ENCODE measurements at regions not wholly inside any gene's neighbourhood (a gene's known extent, or its start where the extent isn't known, plus 50 kb on each side); places are given as distances from the start of the nearest gene placed in this dataset.

- DNase-seq (ENCODE audit: low spot score in 2 of 2) = no peak
- in situ Hi-C loops (cut with MboI; ENCODE audit: low sequenced_read_pairs) = no loop called here
- Histone ChIP-seq H3K4me3 (no peak overlapping the region), H3K4me1 (no peaks in the 10 kb centered on the region), H3K9me3 (no peaks in the 10 kb centered on the region), H3K36me3 (replicated peaks) (no peaks in the 10 kb centered on the region), H3K27me3 (ENCODE audit: low read depth) (no peaks in the 10 kb centered on the region)
These were observed 151.4 kb upstream of the FIGN start for GRCh38 chr2:163887182-163887581.

- in situ Hi-C loops (cut with MboI; ENCODE audit: low sequenced_read_pairs) = no loop called here
- H3K4me3 ChIP-seq = no peak overlapping the region
- DNase-seq (ENCODE audit: low spot score in 2 of 2) = no peak
- H3K4me1 ChIP-seq = no peaks in the 10 kb centered on the region
- H3K9me3 ChIP-seq = no peaks in the 10 kb centered on the region
- no peaks in the 10 kb centered on the region for H3K36me3 ChIP-seq (replicated peaks)
- H3K27me3 ChIP-seq (ENCODE audit: low read depth) = no peaks in the 10 kb centered on the region
These were observed 148.6 kb upstream of the FIGN start for GRCh38 chr2:163884416-163884815.

GRCh38 chr2:163878718-163879117, 142.9 kb upstream of the FIGN start:
- peak; percentile 25 to 69 for DNase-seq (ENCODE audit: low spot score in 2 of 2)
- H3K27me3 ChIP-seq (ENCODE audit: low read depth) = no peaks in the 10 kb centered on the region
- no peak overlapping the region for H3K4me3 ChIP-seq
- H3K9me3 ChIP-seq = no peaks in the 10 kb centered on the region
- no peaks in the 10 kb centered on the region; the same call in none of the 2 replicates for H3K4me1 ChIP-seq
- in situ Hi-C loops (cut with MboI; ENCODE audit: low sequenced_read_pairs) = no loop called here
- no peaks in the 10 kb centered on the region for H3K36me3 ChIP-seq (replicated peaks)

- Histone ChIP-seq H3K36me3 (replicated peaks) (no peaks in the 10 kb centered on the region), H3K4me1 (no peaks in the 10 kb centered on the region; the same call in none of the 2 replicates), H3K4me3 (no peak overlapping the region), H3K9me3 (no peaks in the 10 kb centered on the region), H3K27me3 (ENCODE audit: low read depth) (no peaks in the 10 kb centered on the region)
- peak; percentile 9 to 48 for DNase-seq (ENCODE audit: low spot score in 2 of 2)
- in situ Hi-C loops (cut with MboI; ENCODE audit: low sequenced_read_pairs) = no loop called here
These were observed 141.5 kb upstream of the FIGN start for GRCh38 chr2:163877316-163877715.

GRCh38 chr2:163863073-163863472, 127.3 kb upstream of the FIGN start:
- no peaks in the 10 kb centered on the region for H3K36me3 ChIP-seq (replicated peaks)
- in situ Hi-C loops (cut with MboI; ENCODE audit: low sequenced_read_pairs) = no loop called here
- no peaks in the 10 kb centered on the region for H3K27me3 ChIP-seq (ENCODE audit: low read depth)
- DNase-seq (ENCODE audit: low spot score in 2 of 2) = no peak
- H3K9me3 ChIP-seq = peaks cover 3% of the 10 kb centered on the region; the same call in 1 of the 2 replicates
- no peaks in the 10 kb centered on the region for H3K4me1 ChIP-seq
- no peak overlapping the region for H3K4me3 ChIP-seq

GRCh38 chr2:163859951-163860350, 124.1 kb upstream of the FIGN start:
- Histone ChIP-seq H3K27me3 (ENCODE audit: low read depth) (no peaks in the 10 kb centered on the region), H3K9me3 (no peaks in the 10 kb centered on the region), H3K36me3 (replicated peaks) (no peaks in the 10 kb centered on the region), H3K4me1 (peaks cover 5% of the 10 kb centered on the region; the same call in 1 of the 2 replicates), H3K4me3 (no peak overlapping the region)
- DNase-seq (ENCODE audit: low spot score in 2 of 2) = no peak
- in situ Hi-C loops (cut with MboI; ENCODE audit: low sequenced_read_pairs) = no loop called here

- in situ Hi-C loops (cut with MboI; ENCODE audit: low sequenced_read_pairs) = no loop called here
- peaks cover 18% of the 10 kb centered on the region for H3K4me1 ChIP-seq
- H3K27me3 ChIP-seq (ENCODE audit: low read depth) = no peaks in the 10 kb centered on the region
- no peak overlapping the region for H3K4me3 ChIP-seq
- H3K36me3 ChIP-seq (replicated peaks) = no peaks in the 10 kb centered on the region
- no peak for DNase-seq (ENCODE audit: low spot score in 2 of 2)
- H3K9me3 ChIP-seq = no peaks in the 10 kb centered on the region
These were observed 121.1 kb upstream of the FIGN start for GRCh38 chr2:163856941-163857340.

- H3K27me3 ChIP-seq (ENCODE audit: low read depth) = no peaks in the 10 kb centered on the region
These were observed 116.8 kb upstream of the FIGN start for GRCh38 chr2:163852616-163853015.

GRCh38 chr2:163849756-163850435, 114.1 kb upstream of the FIGN start:
- Histone ChIP-seq H3K27me3 (ENCODE audit: low read depth) (no peaks in the 10 kb centered on the region), H3K4me3 (no peak overlapping the region), H3K9me3 (no peaks in the 10 kb centered on the region), H3K4me1 (peaks cover 15% of the 10 kb centered on the region), H3K36me3 (replicated peaks) (no peaks in the 10 kb centered on the region)
- in situ Hi-C loops (cut with MboI; ENCODE audit: low sequenced_read_pairs) = no loop called here
- DNase-seq (ENCODE audit: low spot score in 2 of 2) = no peak

More at GRCh38 chr2:163852616-163853015, 116.8 kb upstream of the FIGN start:
- H3K36me3 ChIP-seq (replicated peaks) = no peaks in the 10 kb centered on the region
- H3K9me3 ChIP-seq = no peaks in the 10 kb centered on the region
- in situ Hi-C loops (cut with MboI; ENCODE audit: low sequenced_read_pairs) = no loop called here
- H3K4me3 ChIP-seq = no peak overlapping the region
- DNase-seq (ENCODE audit: low spot score in 2 of 2) = peak in 1 of 2 experiments; percentile 35
- H3K4me1 ChIP-seq = peaks cover 20% of the 10 kb centered on the region

GRCh38 chr2:163838890-163839289, 103.1 kb upstream of the FIGN start:
- no peak for DNase-seq (ENCODE audit: low spot score in 2 of 2)
- Histone ChIP-seq H3K4me1 (peaks cover 28% of the 10 kb centered on the region), H3K27me3 (ENCODE audit: low read depth) (no peaks in the 10 kb centered on the region), H3K4me3 (no peak overlapping the region), H3K9me3 (no peaks in the 10 kb centered on the region), H3K36me3 (replicated peaks) (no peaks in the 10 kb centered on the region)
- in situ Hi-C loops (cut with MboI; ENCODE audit: low sequenced_read_pairs) = no loop called here

GRCh38 chr2:163836167-163836566, 100.4 kb upstream of the FIGN start:
- H3K9me3 ChIP-seq = no peaks in the 10 kb centered on the region
- no peak for DNase-seq (ENCODE audit: low spot score in 2 of 2)
- peaks cover 47% of the 10 kb centered on the region for H3K4me1 ChIP-seq
- no peak overlapping the region for H3K4me3 ChIP-seq
- H3K27me3 ChIP-seq (ENCODE audit: low read depth) = no peaks in the 10 kb centered on the region
- in situ Hi-C loops (cut with MboI; ENCODE audit: low sequenced_read_pairs) = no loop called here
- no peaks in the 10 kb centered on the region for H3K36me3 ChIP-seq (replicated peaks)

- Histone ChIP-seq H3K4me1 (peaks cover 41% of the 10 kb centered on the region), H3K9me3 (no peaks in the 10 kb centered on the region), H3K27me3 (ENCODE audit: low read depth) (no peaks in the 10 kb centered on the region), H3K36me3 (replicated peaks) (no peaks in the 10 kb centered on the region), H3K4me3 (no peak overlapping the region)
- peak in 1 of 2 experiments; percentile 49 for DNase-seq (ENCODE audit: low spot score in 2 of 2)
- in situ Hi-C loops (cut with MboI; ENCODE audit: low sequenced_read_pairs) = no loop called here
These were observed 99.0 kb upstream of the FIGN start for GRCh38 chr2:163834841-163835240.

GRCh38 chr2:163834221-163834620, 98.4 kb upstream of the FIGN start:
- no peaks in the 10 kb centered on the region for H3K27me3 ChIP-seq (ENCODE audit: low read depth)
- in situ Hi-C loops (cut with MboI; ENCODE audit: low sequenced_read_pairs) = no loop called here

GRCh38 chr2:163828771-163829170, 93.0 kb upstream of the FIGN start:
- no peaks in the 10 kb centered on the region for H3K27me3 ChIP-seq (ENCODE audit: low read depth)
- no peaks in the 10 kb centered on the region for H3K36me3 ChIP-seq (replicated peaks)
- in situ Hi-C loops (cut with MboI; ENCODE audit: low sequenced_read_pairs) = no loop called here
- H3K9me3 ChIP-seq = no peaks in the 10 kb centered on the region
- no peak overlapping the region for H3K4me3 ChIP-seq
- peaks cover 21% of the 10 kb centered on the region for H3K4me1 ChIP-seq
- no peak for DNase-seq (ENCODE audit: low spot score in 2 of 2)

More at GRCh38 chr2:163834221-163834620, 98.4 kb upstream of the FIGN start:
- DNase-seq (ENCODE audit: low spot score in 2 of 2) = peak in 1 of 2 experiments; percentile 61
- Histone ChIP-seq H3K36me3 (replicated peaks) (no peaks in the 10 kb centered on the region), H3K9me3 (no peaks in the 10 kb centered on the region), H3K4me3 (no peak overlapping the region), H3K4me1 (peaks cover 41% of the 10 kb centered on the region)

GRCh38 chr2:163822033-163822432, 86.2 kb upstream of the FIGN start:
- DNase-seq (ENCODE audit: low spot score in 2 of 2) = no peak
- in situ Hi-C loops (cut with MboI; ENCODE audit: low sequenced_read_pairs) = no loop called here
- Histone ChIP-seq H3K27me3 (ENCODE audit: low read depth) (no peaks in the 10 kb centered on the region), H3K4me1 (no peaks in the 10 kb centered on the region), H3K4me3 (no peak overlapping the region), H3K36me3 (replicated peaks) (no peaks in the 10 kb centered on the region), H3K9me3 (no peaks in the 10 kb centered on the region)
